H9 (cell line): ENCODE measurements at regions not wholly inside any gene's neighbourhood (a gene's known extent, or its start where the extent isn't known, plus 50 kb on each side); places are given as distances from the start of the nearest gene placed in this dataset.

ENCODE experiments used
- DNase-seq: peaks from one replicate; pipeline ENCODE4 v3.0.0-alpha.2; 2017
- H2AFZ ChIP-seq: one replicate; pipeline ENCODE4 v1.6.1; 2013; ENCODE audit warnings: mild to moderate bottlenecking, low read length, control low read depth, moderate library complexity
- H2AK5ac ChIP-seq: 2 replicates; pipeline ENCODE4 v1.6.1; 2013; ENCODE audit warnings: low read length, control low read depth, mixed read lengths; ENCODE audit not compliant: insufficient read length
- H2BK120ac ChIP-seq: one replicate; pipeline ENCODE4 v1.6.1; 2013; ENCODE audit warnings: low read depth, mild to moderate bottlenecking, low read length, control low read depth, inconsistent platforms; ENCODE audit not compliant: poor library complexity, severe bottlenecking
- H2BK12ac ChIP-seq: 2 replicates; pipeline ENCODE4 v1.6.1; 2013; ENCODE audit warnings: low read length, control low read depth, mixed read lengths, low read depth; ENCODE audit not compliant: insufficient read length
- H2BK15ac ChIP-seq: 2 replicates; pipeline ENCODE4 v1.6.1; 2013; ENCODE audit warnings: low read depth, low read length, control low read depth
- H2BK20ac ChIP-seq: one replicate; pipeline ENCODE4 v1.6.1; 2013; ENCODE audit warnings: low read depth, mild to moderate bottlenecking, low read length, control low read depth, inconsistent platforms; ENCODE audit not compliant: poor library complexity, severe bottlenecking
- H2BK5ac ChIP-seq: 2 replicates; pipeline ENCODE4 v1.6.1; 2013; ENCODE audit warnings: low read length, control low read depth, mixed read lengths; ENCODE audit not compliant: insufficient read length
- H3K14ac ChIP-seq: 2 replicates; pipeline ENCODE4 v1.6.1; 2013; ENCODE audit warnings: low read length, control low read depth; ENCODE audit not compliant: insufficient read depth
- H3K18ac ChIP-seq: 2 replicates; pipeline ENCODE4 v1.6.1; 2013; ENCODE audit warnings: low read depth, mild to moderate bottlenecking, mixed read lengths, low read length, control low read depth; ENCODE audit not compliant: insufficient read length
- H3K23ac ChIP-seq: 2 replicates; pipeline ENCODE4 v1.6.1; 2013; ENCODE audit warnings: low read length, control low read depth, mixed read lengths, low read depth; ENCODE audit not compliant: insufficient read length
- H3K23me2 ChIP-seq: 2 replicates; pipeline ENCODE4 v1.6.1; 2013; ENCODE audit warnings: low read depth, mild to moderate bottlenecking, mixed read lengths, low read length, control low read depth; ENCODE audit not compliant: insufficient read length, poor library complexity, severe bottlenecking
- H3K27ac ChIP-seq: 2 replicates; pipeline ENCODE4 v1.5.1; 2013; ENCODE audit warnings: low read length, control low read depth, mixed read lengths, low read depth; ENCODE audit not compliant: insufficient read length
- H3K27me3 ChIP-seq: 2 replicates; pipeline ENCODE4 v1.6.1; 2013; ENCODE audit warnings: low read length, control low read depth, inconsistent platforms; ENCODE audit not compliant: insufficient read depth
- H3K4ac ChIP-seq: 2 replicates; pipeline ENCODE4 v1.6.1; 2013; ENCODE audit warnings: low read depth, mild to moderate bottlenecking, control low read depth, inconsistent platforms, low read length, moderate library complexity
- H3K4me1 ChIP-seq: 2 replicates; pipeline ENCODE4 v1.6.1; 2013; ENCODE audit warnings: low read length, control low read depth, inconsistent platforms; ENCODE audit not compliant: insufficient read depth
- H3K4me2 ChIP-seq: 2 replicates; pipeline ENCODE4 v1.6.1; 2013; ENCODE audit warnings: low read length, control low read depth, mixed read lengths; ENCODE audit not compliant: insufficient read length, insufficient read depth
- H3K56ac ChIP-seq: 2 replicates; pipeline ENCODE4 v1.6.1; 2013; ENCODE audit warnings: low read depth, mild to moderate bottlenecking, mixed read lengths, low read length, control low read depth; ENCODE audit not compliant: insufficient read length
- H3K79me1 ChIP-seq: 2 replicates; pipeline ENCODE4 v1.6.1; 2013; ENCODE audit warnings: low read depth, mild to moderate bottlenecking, moderate library complexity, low read length, control low read depth, inconsistent platforms; ENCODE audit not compliant: insufficient read depth, poor library complexity, severe bottlenecking
- H3K79me2 ChIP-seq: 2 replicates; pipeline ENCODE4 v1.6.1; 2013; ENCODE audit warnings: low read length, control low read depth, inconsistent platforms; ENCODE audit not compliant: insufficient read depth
- H3K9ac ChIP-seq: 2 replicates; pipeline ENCODE4 v1.6.1; 2013; ENCODE audit warnings: low read length, control low read depth, mixed read lengths; ENCODE audit not compliant: insufficient read length; ENCODE audit errors: extremely low read depth
- H3K9me3 ChIP-seq: one replicate; pipeline ENCODE4 v1.6.1; 2013; ENCODE audit warnings: low read depth, low read length, inconsistent platforms; ENCODE audit not compliant: control insufficient read depth
- H3T11ph ChIP-seq: one replicate; pipeline ENCODE4 v1.6.1; 2013; ENCODE audit warnings: mild to moderate bottlenecking, low read length, control low read depth, inconsistent platforms
- H4K20me1 ChIP-seq: one replicate; pipeline ENCODE4 v1.6.1; 2013; ENCODE audit not compliant: control insufficient read depth, insufficient read length, insufficient read depth
- H4K5ac ChIP-seq: 2 replicates; pipeline ENCODE4 v1.6.1; 2013; ENCODE audit warnings: low read depth, mild to moderate bottlenecking, mixed read lengths, low read length, control low read depth; ENCODE audit not compliant: insufficient read length
- H4K8ac ChIP-seq: replicated peaks from 2 replicates; pipeline ENCODE4 v1.6.1; 2013; ENCODE audit warnings: low read length, control low read depth, mixed read lengths, low read depth; ENCODE audit not compliant: insufficient read length
- H4K91ac ChIP-seq: 2 replicates; pipeline ENCODE4 v1.6.1; 2013; ENCODE audit warnings: low read depth, mild to moderate bottlenecking, moderate library complexity, mixed read lengths, low read length, control low read depth; ENCODE audit not compliant: insufficient read length
- H3K27ac Mint-ChIP-seq, 3 experiments: 2 replicates in 2 of 3; 3 replicates in 1 of 3; pipeline ENCODE4 v1.8.0; 2020 to 2021; ENCODE audit warnings: mixed read lengths in 3 of 3, mild to moderate bottlenecking in 1 of 3, moderate library complexity in 1 of 3
- H3K27me3 Mint-ChIP-seq: 2 replicates; pipeline ENCODE4 v1.8.0; 2021; ENCODE audit warnings: low read depth, mild to moderate bottlenecking, moderate library complexity, mixed read lengths
- H3K36me3 Mint-ChIP-seq, 3 experiments: 2 replicates in 2 of 3; 3 replicates in 1 of 3; pipeline ENCODE4 v1.8.0; 2020 to 2021; ENCODE audit warnings: low read depth in 3 of 3, mixed read lengths in 3 of 3; ENCODE audit not compliant: insufficient read depth in 1 of 3
- H3K4me1 Mint-ChIP-seq, 2 experiments: 2 replicates each; pipeline ENCODE4 v1.8.0; 2020; ENCODE audit warnings: mixed read lengths in 2 of 2
- H3K4me3 Mint-ChIP-seq, 2 experiments: 2 replicates in 1 of 2; 3 replicates in 1 of 2; pipeline ENCODE4 v1.8.0; 2020 to 2021; ENCODE audit warnings: mild to moderate bottlenecking in 2 of 2, mixed read lengths in 2 of 2, moderate library complexity in 1 of 2
- H3K9me3 Mint-ChIP-seq, 2 experiments: 2 replicates in 1 of 2; 3 replicates in 1 of 2; pipeline ENCODE4 v1.8.0; 2020; ENCODE audit warnings: mild to moderate bottlenecking in 2 of 2, mixed read lengths in 2 of 2, moderate library complexity in 1 of 2
- whole genome bisulfite sequencing: extraction: QIAGEN DNeasy Blood & Tissue Kit; methylation state at CpG from one replicate; pipeline ENCODE4 v1.1.7; 2013; ENCODE audit warnings: missing lambda C conversion rate, low lambda C conversion rate, mixed read lengths; ENCODE audit not compliant: insufficient read length; ENCODE audit errors: extremely low coverage; 5-methylcytosine and 5-hydroxymethylcytosine counted together
- TF ChIP-seq, protein P1 (sequence below): fragments of 200-600 bp; sonication (generic); conservative IDR thresholded peaks from 3 replicates; pipeline ENCODE4 v1.8.0; 2021; ENCODE audit warnings: antibody characterized with exemption, mild to moderate bottlenecking

DNA sequence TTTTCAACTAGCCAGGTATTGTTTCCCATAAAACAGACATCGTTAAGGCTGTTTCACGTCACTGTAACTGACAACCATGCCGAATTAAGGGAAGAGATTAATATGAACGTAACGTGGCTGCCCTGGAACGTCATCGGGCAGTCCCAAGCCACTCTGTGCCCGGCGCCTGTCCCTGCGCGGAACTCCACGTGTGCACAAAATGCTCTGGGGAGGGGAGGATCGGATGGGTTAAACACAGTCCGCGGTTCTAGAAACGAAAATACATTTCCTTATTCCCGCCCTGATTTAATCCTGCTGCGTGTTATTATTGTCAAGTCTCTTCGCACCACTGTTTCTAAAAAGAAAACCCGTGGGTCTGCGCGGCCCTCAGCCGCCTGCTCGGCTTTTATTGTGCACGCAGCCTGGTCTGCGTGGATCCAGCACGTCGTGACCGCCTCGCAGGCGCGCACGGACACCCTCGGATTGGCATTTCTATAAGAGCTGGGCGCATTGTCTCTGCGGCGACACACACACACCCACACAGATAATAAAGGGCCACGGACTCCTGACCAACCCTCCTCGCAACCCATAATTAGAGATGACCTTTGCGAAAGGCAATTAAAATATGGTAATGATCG lies 69.6 kb upstream of the BCOR start:
- Histone ChIP-seq H4K8ac (no peak overlapping the region), H3K18ac (peak overlapping the region; percentile 60), H3T11ph (no peak overlapping the region), H3K56ac (no peak overlapping the region), H3K79me2 (0 out of 2 replicates have a peak, but pooled peaks cover 2% of the 10 kb centered on the region), H4K20me1 (no peaks in the 10 kb centered on the region), H3K79me1 (no peaks in the 10 kb centered on the region), H2BK20ac (no peak overlapping the region), H2BK12ac (no peak overlapping the region), H3K27me3 (peaks cover 19% of the 10 kb centered on the region; the same call in 1 of the 2 replicates), H2BK120ac (no peak overlapping the region), H2BK15ac (no peak overlapping the region), H2AFZ (no peak overlapping the region), H3K23me2 (peaks cover 23% of the 10 kb centered on the region), H3K9ac (peak overlapping the region; percentile 24), H3K14ac (no peak overlapping the region; the same call in 1 of the 2 replicates), H2AK5ac (peak overlapping the region; percentile 26), H3K4me2 (peak overlapping the region; percentile 85), H3K23ac (no peak overlapping the region), H4K91ac (no peak overlapping the region), H3K4ac (no peak overlapping the region), H2BK5ac (no peak overlapping the region), H3K4me1 (peaks cover 23% of the 10 kb centered on the region; the same call in 1 of the 2 replicates), H4K5ac (no peak overlapping the region), H3K27ac (no peak overlapping the region), H3K9me3 (no peaks in the 10 kb centered on the region)
- peaks cover 58 to 67% of the 10 kb centered on the region in 2 experiments for H3K9me3 Mint-ChIP-seq
- H3K4me3 Mint-ChIP-seq: peak overlapping the region; percentile 59 to 76
- H3K27me3 Mint-ChIP-seq: peaks cover 71% of the 10 kb centered on the region
- H3K27ac Mint-ChIP-seq: peak overlapping the region; percentile 70 to 90 (median 82); a peak in 6 of 7 replicates
- H3K4me1 Mint-ChIP-seq: peaks cover 40 to 68% of the 10 kb centered on the region in 2 experiments
- WGBS: no CpG with 5 or more reads among the region's 41 CpGs
- no peak for DNase-seq
- TF ChIP-seq, protein P1, sequence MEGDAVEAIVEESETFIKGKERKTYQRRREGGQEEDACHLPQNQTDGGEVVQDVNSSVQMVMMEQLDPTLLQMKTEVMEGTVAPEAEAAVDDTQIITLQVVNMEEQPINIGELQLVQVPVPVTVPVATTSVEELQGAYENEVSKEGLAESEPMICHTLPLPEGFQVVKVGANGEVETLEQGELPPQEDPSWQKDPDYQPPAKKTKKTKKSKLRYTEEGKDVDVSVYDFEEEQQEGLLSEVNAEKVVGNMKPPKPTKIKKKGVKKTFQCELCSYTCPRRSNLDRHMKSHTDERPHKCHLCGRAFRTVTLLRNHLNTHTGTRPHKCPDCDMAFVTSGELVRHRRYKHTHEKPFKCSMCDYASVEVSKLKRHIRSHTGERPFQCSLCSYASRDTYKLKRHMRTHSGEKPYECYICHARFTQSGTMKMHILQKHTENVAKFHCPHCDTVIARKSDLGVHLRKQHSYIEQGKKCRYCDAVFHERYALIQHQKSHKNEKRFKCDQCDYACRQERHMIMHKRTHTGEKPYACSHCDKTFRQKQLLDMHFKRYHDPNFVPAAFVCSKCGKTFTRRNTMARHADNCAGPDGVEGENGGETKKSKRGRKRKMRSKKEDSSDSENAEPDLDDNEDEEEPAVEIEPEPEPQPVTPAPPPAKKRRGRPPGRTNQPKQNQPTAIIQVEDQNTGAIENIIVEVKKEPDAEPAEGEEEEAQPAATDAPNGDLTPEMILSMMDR: no peak
- H3K36me3 Mint-ChIP-seq: peaks cover 2 to 9% (median 7%) of the 10 kb centered on the region in 3 experiments; a peak in 6 of 7 replicates
